GM19193 (cell line): ENCODE measurements at regions not wholly inside any gene's neighbourhood (a gene's known extent, or its start where the extent isn't known, plus 50 kb on each side); places are given as distances from the start of the nearest gene placed in this dataset.

Source experiments
- POLR2A ChIP-seq: IDR thresholded peaks from 4 replicates; pipeline ENCODE4 v1.6.1; 2011; ENCODE audit not compliant: insufficient read depth, insufficient read length; ENCODE audit errors: extremely low read depth

DNA sequence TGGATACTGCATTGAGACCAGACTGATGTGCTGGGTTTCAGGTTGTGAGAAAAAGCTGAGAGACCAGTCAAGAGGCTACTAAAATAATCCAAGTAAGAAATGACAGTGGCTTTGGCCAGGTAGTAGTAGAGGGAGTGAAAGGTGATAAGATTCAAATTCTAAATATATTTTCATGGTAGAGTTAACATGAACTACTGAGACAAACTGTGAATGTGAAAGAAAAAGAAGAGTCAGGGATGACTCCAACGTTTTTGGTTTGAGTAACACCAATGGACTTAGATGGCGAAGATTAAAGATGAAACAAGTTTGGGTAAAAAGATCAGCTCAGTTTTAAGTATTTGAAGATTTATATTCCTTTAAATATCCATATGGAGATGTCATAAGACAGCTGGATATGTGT is 209.4 kb downstream of the ZEB2 start:
- TF ChIP-seq POLR2A, result no peak

DNA sequence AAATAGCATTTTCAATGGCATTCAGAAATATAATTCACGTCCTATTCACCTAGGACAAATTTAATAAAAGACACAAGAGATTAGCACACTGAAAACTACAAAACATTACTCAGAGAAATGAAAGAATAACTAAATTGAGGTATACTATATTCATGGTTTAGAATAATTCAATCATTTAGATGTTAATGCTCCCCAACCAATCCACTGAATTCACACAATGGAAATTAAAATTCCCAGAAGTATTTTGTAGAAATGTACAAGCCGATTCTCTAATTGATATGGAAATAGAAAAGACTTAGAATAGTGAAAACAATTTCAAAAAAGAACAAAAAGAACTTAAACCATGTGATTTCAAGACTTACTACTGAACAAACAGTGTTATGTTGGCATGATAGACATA is 212.2 kb downstream of the ZEB2 start:
- no peak for TF ChIP-seq POLR2A

DNA sequence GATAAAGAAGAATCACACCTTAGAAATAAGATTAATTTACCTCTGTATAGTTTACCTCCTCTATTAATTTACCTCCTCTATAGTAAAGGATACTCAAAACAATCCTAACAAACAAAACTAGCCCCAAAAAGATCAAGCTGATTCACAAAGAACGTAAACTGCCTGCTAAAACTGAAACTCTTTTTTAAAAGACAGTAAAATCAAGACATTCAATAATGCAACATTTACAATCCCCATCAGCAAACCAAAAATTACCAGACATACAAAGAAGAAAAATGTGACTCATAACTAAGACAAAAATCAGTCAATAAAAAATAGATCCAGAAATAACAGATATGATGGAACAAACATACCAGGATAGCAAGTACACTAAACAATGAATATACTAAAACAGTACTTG is 215.7 kb downstream of the ZEB2 start:
- no peak for TF ChIP-seq POLR2A

DNA sequence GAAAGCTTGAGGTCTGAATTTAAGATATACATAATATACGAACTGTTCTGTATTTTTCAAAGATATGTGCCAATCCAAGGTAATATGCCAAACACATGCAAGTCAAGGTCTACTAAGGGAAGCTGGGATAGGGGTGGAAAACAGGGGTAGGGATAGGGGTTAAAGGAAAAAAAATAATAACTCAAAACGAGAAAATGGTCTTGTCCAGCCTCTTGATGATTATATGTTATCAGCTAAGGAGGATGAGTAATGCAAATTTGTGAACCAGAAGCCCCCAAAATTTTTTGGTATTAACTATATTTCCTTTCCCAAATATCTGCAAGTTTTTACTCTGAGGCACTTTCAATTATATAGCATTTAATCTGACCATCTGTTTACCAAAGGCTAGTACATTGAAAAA is 219.3 kb downstream of the ZEB2 start:
- no peak for TF ChIP-seq POLR2A

DNA sequence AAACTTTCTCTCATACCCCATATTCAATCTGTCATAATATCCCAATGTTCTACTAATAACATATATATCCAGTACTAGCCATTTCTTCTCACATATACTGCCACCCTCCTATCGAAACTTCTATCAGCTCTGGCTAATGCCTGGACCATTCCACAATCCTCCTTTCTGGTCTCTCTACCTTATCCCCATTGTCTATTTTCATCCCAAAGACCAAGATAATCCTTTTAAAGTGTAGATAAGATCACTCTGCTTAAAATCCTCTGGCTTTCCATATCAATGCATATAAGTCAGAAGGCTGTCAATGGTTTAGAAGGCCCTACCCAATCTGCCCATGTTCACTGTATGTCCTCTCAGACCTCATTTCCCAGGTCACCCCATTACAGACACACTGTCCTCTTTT is 229.6 kb downstream of the ZEB2 start:
- TF ChIP-seq POLR2A, result no peak

DNA sequence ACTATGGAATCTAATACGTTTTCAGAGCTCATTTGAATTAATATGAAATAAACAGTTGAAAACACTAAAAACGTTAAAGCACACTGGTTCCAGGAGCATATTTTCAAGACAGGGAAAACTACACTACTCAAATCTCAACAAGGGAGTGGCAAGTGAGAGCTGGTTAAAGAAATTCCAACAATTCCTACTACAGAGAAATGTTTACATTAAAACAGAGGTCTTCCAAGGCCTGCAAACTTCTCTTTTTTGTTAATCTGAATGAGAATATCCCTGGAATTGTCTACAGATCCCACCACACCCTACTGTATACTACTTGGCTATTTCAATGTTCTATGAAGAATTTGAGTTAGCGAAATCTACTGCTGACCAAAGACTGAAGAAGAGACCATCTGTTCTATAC is 231.5 kb downstream of the ZEB2 start:
- no peak for TF ChIP-seq POLR2A

DNA sequence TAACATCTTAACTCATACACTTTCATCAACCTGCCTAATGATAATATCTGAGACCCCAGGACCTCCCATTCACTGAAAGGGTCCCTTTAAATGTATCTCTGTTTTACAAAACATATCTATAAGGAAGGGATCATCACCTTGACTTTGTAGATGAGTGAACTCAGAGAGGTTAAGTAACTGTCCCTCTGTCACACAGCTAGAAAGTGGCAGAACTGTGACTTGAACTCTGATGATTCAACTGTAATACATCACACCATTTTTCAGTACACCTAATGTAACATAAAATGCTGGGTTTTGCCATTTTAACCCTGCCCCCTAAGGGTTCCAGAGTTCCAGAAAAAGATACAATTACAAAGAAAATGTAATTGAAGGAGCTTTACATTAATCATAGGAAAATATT is 234.6 kb downstream of the ZEB2 start:
- TF ChIP-seq POLR2A, result no peak

DNA sequence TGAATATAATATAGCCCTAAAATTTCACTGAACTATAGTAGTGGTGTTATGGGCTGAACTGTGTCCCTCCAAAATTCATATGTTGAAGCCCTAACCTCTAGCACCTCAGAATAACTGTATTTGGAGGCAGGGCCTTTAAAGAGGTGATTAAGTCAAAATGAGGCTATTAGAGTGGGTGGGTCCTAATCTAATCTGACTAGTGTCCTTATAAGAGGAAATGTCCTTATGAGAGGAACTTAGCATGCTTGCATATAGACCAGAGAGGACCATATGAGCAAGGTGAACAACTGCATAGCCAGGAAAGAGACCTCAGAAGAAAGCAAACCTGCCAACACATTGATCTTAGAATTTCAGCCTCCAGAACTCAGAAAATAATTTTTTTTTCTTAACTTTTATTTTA is 238.4 kb downstream of the ZEB2 start:
- no peak for TF ChIP-seq POLR2A

DNA sequence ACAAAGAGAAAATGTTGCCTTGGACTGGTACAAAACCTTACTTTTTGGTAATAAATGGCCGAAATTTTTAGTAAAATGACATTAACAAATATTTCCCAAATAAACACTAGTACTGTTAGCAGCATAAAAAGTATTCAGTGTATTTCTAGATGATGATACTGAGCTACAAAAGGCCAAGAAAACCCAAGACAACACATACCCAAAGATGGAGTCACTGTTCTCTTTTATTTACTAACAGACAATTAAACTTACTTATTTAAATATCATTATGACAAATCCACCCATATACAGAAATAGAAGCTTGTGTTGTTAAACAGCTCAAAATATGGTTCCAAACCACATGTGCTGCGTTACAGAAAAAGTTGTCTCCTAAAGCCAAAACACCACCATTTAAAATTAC is 239.9 kb downstream of the ZEB2 start:
- no peak for TF ChIP-seq POLR2A

DNA sequence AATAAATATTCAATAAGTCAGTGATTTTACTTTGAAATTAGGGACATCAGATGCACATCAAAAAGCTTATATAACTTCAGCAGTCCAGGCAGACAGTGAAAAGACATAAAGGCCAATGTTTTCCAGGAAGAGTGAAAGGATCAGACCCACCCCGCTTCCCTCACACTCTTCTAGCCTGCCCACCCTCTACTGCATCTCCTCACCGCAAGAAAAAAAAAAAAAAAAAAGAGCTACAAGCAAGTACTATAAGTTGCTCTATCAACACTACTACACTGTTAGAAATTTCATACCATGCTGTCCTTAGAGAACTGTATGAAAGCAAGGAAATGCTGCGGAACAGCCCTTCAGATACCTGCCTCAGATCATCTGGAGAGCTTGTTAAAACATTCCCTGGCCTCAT is 240.8 kb downstream of the ZEB2 start:
- no peak for TF ChIP-seq POLR2A

DNA sequence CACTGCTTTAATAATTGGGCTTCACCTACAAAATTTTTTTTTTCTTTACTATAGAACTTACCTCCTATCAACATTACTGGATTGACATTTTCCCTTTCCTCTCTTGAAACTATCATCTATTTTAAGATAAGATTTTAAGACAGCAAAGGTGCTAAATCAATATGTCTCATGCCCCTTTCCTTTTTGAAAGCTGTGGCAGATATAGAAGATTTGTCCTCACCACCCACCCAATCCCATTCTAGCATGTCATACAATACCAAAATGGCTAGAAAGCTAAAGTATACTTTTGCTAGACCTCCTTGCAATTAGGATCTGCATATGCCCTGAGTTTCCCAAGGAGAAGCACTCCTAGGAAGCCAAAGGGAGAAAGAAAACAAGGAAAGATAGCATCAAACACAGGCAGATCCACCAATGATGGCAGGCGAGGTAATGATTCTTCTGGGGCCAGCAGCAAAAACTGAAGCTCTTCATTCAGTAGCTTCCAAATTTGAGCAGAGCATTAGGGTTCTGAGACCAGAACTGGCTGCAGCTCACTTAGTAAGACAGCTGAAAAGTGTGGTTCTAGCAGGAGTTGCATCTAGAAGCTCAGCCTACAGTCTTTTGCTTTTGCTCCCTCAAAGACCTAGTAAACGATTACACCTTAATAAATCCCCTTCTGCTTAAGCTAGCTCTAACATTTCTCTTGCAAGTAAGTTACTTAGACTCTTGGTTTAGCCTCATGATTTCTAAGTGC is 242.1 kb downstream of the ZEB2 start:
- TF ChIP-seq POLR2A, result no peak

DNA sequence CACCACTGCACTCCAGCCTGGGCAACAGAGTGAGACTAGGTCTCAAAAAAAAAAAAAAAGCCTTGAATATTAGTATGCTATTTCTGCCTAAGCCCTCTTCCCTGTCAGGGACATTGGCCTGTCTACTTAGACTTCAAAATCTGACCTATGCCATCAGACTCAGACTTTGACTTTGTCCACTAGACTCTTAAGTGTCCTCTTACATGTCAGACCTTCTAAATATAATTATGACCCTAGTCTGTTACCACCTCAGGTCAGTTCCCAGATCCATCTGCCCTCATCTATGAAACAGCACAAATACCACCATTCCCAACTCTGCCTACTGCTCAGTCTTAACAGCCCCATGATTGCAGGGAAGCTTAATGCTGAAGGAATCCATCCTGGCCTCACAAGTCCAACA is 244.6 kb downstream of the ZEB2 start:
- no peak for TF ChIP-seq POLR2A

DNA sequence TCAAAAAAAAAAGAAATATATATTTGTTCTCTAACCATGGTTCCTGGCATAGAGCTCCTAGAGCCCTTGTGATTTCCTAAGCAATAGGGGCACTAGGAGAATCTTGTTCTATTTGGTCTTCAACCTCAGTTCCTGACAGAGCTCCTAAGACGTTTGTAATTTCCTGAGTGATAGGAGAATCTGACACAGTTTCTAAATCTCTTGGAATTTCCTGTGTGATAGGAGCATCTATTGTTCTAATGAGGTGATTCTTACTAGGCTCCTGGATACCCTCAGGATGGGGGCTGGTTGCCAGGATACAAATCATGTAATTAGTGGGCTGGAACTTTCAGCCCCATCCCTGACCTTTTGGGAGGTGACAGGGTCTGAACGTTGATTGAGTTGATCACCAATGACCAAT is 245.8 kb downstream of the ZEB2 start:
- no peak for TF ChIP-seq POLR2A

DNA sequence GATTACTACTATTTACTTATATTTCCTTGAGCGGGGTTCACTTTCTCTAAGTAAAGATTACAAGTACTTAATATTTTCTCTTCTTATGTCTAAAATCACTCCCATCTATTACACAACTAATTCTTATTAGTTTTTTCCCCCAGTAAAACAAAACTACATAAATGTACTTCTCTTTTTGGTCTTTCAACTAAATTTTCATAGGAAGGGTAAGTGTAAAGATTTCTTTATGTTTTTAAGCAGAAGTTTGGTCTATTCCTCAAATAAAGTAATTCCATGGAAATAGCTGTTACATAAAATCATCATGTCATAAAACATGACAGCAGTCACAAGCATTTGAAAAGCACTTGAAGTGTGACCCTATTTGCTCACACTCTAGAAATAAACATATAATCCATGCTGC is 249.0 kb downstream of the ZEB2 start:
- TF ChIP-seq POLR2A, result no peak

DNA sequence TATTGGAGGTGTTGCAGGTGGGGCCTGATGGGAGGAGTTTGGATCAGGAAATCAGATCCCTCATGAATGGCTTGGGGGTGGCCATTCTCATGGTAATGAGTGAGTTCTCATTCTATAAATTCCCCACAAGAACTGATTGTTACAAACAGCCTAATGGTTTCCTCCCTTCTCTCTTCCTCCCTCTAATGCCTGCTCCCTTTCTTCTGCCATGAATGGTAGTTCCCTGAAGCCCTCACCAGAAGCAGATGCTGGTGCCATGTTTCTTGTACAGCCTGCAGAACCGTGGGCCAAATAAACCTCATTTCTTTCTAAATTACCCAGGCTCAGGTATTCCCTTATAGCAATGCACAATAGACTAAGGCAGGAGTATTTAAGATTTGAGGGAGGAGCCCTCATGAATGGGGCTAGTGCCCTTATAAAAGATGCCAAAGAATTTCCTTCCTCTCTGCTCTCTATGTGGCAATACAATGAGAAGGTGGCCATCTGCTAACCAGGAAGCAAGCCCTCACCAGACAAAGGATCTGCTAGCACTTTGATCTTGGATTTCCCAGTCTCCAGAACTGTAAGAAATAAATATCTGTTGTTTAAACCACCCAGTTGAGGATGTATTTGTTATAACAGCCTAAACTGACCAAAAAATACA is 251.8 kb downstream of the ZEB2 start:
- TF ChIP-seq POLR2A, result no peak

DNA sequence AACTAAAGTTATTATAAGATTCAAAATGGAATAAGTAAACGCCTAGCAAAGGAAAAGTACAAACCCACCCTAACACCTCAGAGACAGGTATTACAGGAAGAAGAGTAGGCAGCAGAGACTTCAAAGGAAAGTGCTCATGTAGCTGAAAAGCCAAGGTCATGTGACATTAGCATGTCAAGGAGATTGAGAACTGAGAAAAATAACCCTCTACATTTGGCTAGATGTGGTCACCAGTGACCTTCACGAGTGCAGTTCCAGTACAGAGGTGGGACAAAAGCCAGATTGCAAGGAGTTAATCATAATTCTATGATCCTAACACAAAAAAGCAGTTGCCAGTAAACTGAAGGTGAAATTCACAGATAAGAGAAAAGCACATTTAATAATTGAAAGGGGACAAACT is 252.7 kb downstream of the ZEB2 start:
- no peak for TF ChIP-seq POLR2A

DNA sequence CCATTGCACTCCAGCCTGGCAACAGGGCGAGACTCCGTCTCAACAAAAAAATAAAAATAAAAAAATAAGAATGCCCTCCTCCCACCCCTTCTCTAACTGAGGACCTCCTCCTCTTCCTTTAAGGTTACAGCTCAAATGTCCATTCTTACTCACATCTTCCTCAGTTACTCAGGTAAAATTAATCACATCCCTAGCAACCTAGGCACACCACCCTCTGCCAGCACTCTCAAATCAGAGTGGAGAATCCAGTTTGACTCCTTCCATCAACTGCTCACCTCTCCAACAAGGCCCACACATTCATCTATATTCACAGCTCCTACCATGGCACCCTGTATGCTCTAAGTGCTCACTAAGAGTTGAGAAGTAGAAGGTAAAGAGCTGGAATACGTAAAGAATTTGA is 254.3 kb downstream of the ZEB2 start:
- TF ChIP-seq POLR2A, result no peak
